ENCODE measurements at regions not wholly inside any gene's neighbourhood (a gene's known extent, or its start where the extent isn't known, plus 50 kb on each side); places are given as distances from the start of the nearest gene placed in this dataset.

- Histone ChIP-seq H3K79me1 (ENCODE audit: low read depth, low read length) (no peaks in the 10 kb centered on the region), H3K9ac (replicated peaks in 1 of 4; ENCODE audit: extremely low read depth in 1 of 4, low read depth in 3 of 4, low read length in 3 of 4) (peak overlapping the region in 1 of 4 experiments; percentile 34; a peak in 1 of 7 replicates), H3K23ac (ENCODE audit: insufficient read length) (no peak overlapping the region), H3K4ac (replicated peaks; ENCODE audit: insufficient read length, low read depth, low read length) (no peak overlapping the region), H3K4me1 (replicated peaks in 1 of 4; ENCODE audit: control insufficient read depth in 3 of 4, insufficient read depth in 4 of 4, low read length in 3 of 4) (no peaks in the 10 kb centered on the region), H3K9me3 (ENCODE audit: insufficient read depth in 2 of 2, low read depth in 1 of 2, low read length in 1 of 2) (no peaks in the 10 kb centered on the region), H3K18ac (ENCODE audit: extremely low read depth, low read length) (no peak overlapping the region), H2BK120ac (replicated peaks; ENCODE audit: low read depth, low read length) (no peak overlapping the region), H4K5ac (ENCODE audit: insufficient read length, low read depth, low read length) (no peak overlapping the region), H3K23me2 (ENCODE audit: low read depth, low read length) (no peaks in the 10 kb centered on the region), H3K36me3 (ENCODE audit: control insufficient read depth in 2 of 4, insufficient read depth in 4 of 4, low read length in 3 of 4) (no peaks in the 10 kb centered on the region), H3K27ac (ENCODE audit: low read depth, low read length) (no peak overlapping the region), H2BK20ac (ENCODE audit: low read length) (no peak overlapping the region), H2AFZ (ENCODE audit: low read length) (no peak overlapping the region), H2BK12ac (ENCODE audit: low read depth, low read length) (no peak overlapping the region), H2BK15ac (ENCODE audit: low read length) (no peak overlapping the region), H2BK5ac (ENCODE audit: low read depth, low read length) (no peak overlapping the region), H4K8ac (ENCODE audit: extremely low read depth, insufficient read depth, low read length) (no peak overlapping the region), H3K79me2 (ENCODE audit: control insufficient read depth in 1 of 2, insufficient read depth in 2 of 2, low read length in 2 of 2) (no peaks in the 10 kb centered on the region), H4K20me1 (replicated peaks in 1 of 2; ENCODE audit: control insufficient read depth in 1 of 2, insufficient read depth in 2 of 2, low read length in 2 of 2) (no peaks in the 10 kb centered on the region), H4K91ac (replicated peaks; ENCODE audit: insufficient read length, low read length) (no peak overlapping the region), H3K4me2 (ENCODE audit: insufficient read depth in 1 of 2, low read depth in 2 of 2, low read length in 2 of 2) (no peak overlapping the region), H2AK5ac (ENCODE audit: low read depth, low read length) (no peak overlapping the region), H3K56ac (replicated peaks; ENCODE audit: insufficient read length, low read depth, low read length) (no peak overlapping the region), H3K4me3 (ENCODE audit: extremely low read depth in 1 of 4, insufficient read depth in 2 of 4, low read depth in 3 of 4, low read length in 4 of 4) (no peak overlapping the region), H3K14ac (ENCODE audit: insufficient read length) (no peak overlapping the region), H3K27me3 (replicated peaks in 1 of 4; ENCODE audit: control insufficient read depth in 3 of 4, extremely low read depth in 1 of 4, insufficient read depth in 3 of 4, low read length in 3 of 4) (no peaks in the 10 kb centered on the region)
- 94% methylated on average over 5 of the region's 5 CpGs; no CpG with 5 or more reads in 1 of the 2 experiments for WGBS, 2 experiments (ENCODE audit: extremely low coverage in 1 of 2, insufficient coverage in 1 of 2, insufficient read length in 1 of 2, insufficient replicate concordance in 2 of 2, low coverage in 1 of 2, low lambda C conversion rate in 2 of 2, missing lambda C conversion rate in 1 of 2)
- POLR2A ChIA-PET (ENCODE audit: partially characterized antibody), result no interaction called here
- CTCF ChIA-PET (ENCODE audit: partially characterized antibody), result interaction anchor here (0.7 to 10.2 kb wide), 3 partner anchors 71 to 243 kb away, joined by 3 to 312 read pairs (median 4); no protein-coding TSS in a partner anchor
- no peak for DNase-seq (ENCODE audit: low read depth in 1 of 2, low spot score in 2 of 2)
- TF ChIP-seq CBX5 (IDR thresholded peaks at IDR 0.05; ENCODE audit: low read depth, low read length) (no peak), NRF1 (IDR thresholded peaks at IDR 0.05; ENCODE audit: low read depth, low read length) (no peak), CEBPB (IDR thresholded peaks at IDR 0.05; ENCODE audit: low read depth, low read length) (no peak), SIX5 (IDR thresholded peaks at IDR 0.05; ENCODE audit: low read depth, low read length) (no peak), KDM5A (IDR thresholded peaks at IDR 0.05; ENCODE audit: low read length) (no peak), ASH2L (IDR thresholded peaks at IDR 0.05; ENCODE audit: low read length) (no peak), TBP (IDR thresholded peaks at IDR 0.05; ENCODE audit: low read depth, low read length) (no peak), RAD21 (IDR thresholded peaks at IDR 0.05 in 1 of 2, conservative IDR thresholded peaks at IDR 0.05 in 1 of 2; ENCODE audit: low read depth in 2 of 2, low read length in 2 of 2) (no peak), KDM1A (IDR thresholded peaks at IDR 0.05; ENCODE audit: borderline replicate concordance, low read length) (no peak), FOSL1 (IDR thresholded peaks at IDR 0.05; ENCODE audit: insufficient read depth, low read depth, low read length) (no peak), SIRT6 (IDR thresholded peaks at IDR 0.05; ENCODE audit: low read length) (no peak), SRF (IDR thresholded peaks at IDR 0.05; ENCODE audit: low read depth, low read length) (no peak)
- FAIRE-seq, result no peak
Observed at GRCh38 chr3:193046371-193046770, 128.7 kb upstream of the MB21D2 start.
